ENCODE measurements at regions not wholly inside any gene's neighbourhood (a gene's known extent, or its start where the extent isn't known, plus 50 kb on each side); places are given as distances from the start of the nearest gene placed in this dataset.
"Not testable (repeated sequence)": the region's sequence is repeated elsewhere in the genome, so short reads cannot be mapped to it uniquely, and the experiment has no call there.

GRCh38 chr6:113719545-113719944, 137.6 kb upstream of the MARCKS start:
- H3K4me3 ChIP-seq (replicated peaks in 1 of 2; ENCODE audit: low read depth in 2 of 2, low read length in 2 of 2), result no peak overlapping the region
- peak; percentile 18 to 71 for DNase-seq (ENCODE audit: low read depth in 2 of 2)
- TF ChIP-seq, protein P1, sequence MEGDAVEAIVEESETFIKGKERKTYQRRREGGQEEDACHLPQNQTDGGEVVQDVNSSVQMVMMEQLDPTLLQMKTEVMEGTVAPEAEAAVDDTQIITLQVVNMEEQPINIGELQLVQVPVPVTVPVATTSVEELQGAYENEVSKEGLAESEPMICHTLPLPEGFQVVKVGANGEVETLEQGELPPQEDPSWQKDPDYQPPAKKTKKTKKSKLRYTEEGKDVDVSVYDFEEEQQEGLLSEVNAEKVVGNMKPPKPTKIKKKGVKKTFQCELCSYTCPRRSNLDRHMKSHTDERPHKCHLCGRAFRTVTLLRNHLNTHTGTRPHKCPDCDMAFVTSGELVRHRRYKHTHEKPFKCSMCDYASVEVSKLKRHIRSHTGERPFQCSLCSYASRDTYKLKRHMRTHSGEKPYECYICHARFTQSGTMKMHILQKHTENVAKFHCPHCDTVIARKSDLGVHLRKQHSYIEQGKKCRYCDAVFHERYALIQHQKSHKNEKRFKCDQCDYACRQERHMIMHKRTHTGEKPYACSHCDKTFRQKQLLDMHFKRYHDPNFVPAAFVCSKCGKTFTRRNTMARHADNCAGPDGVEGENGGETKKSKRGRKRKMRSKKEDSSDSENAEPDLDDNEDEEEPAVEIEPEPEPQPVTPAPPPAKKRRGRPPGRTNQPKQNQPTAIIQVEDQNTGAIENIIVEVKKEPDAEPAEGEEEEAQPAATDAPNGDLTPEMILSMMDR (IDR thresholded peaks at IDR 0.05; ENCODE audit: low read depth, low read length), result no peak

- TF ChIP-seq, protein P1 (IDR thresholded peaks at IDR 0.05; ENCODE audit: low read depth, low read length), result no peak
- no peak overlapping the region for H3K4me3 ChIP-seq (replicated peaks in 1 of 2; ENCODE audit: low read depth in 2 of 2, low read length in 2 of 2)
- DNase-seq (ENCODE audit: low read depth in 2 of 2), result peak; percentile 26 to 37
Observed at GRCh38 chr6:113723182-113723581, 134.0 kb upstream of the MARCKS start.

DNA sequence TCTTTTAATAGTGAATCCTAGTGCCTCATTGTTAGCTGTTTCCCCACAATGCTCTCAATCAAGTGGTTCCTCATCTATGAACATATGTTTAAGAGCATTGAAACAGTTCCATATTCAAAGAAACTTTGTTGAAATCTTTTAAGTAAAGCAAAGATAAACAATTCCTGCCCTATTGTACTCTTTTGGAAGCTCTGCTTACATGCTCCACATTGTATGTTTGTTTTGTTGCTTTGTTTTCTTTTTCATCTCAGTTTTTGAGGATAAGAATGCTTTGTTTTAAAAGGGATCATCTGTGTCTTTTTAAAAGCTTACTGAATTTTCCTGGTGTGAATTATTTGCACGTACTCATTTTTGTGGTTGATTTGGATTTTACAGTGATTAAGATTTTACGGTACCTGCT, 132.2 kb upstream of the MARCKS start:
- DNase-seq (ENCODE audit: low read depth in 2 of 2); H3K4me3 ChIP-seq (replicated peaks in 1 of 2; ENCODE audit: low read depth in 2 of 2, low read length in 2 of 2): not testable (repeated sequence)

DNA sequence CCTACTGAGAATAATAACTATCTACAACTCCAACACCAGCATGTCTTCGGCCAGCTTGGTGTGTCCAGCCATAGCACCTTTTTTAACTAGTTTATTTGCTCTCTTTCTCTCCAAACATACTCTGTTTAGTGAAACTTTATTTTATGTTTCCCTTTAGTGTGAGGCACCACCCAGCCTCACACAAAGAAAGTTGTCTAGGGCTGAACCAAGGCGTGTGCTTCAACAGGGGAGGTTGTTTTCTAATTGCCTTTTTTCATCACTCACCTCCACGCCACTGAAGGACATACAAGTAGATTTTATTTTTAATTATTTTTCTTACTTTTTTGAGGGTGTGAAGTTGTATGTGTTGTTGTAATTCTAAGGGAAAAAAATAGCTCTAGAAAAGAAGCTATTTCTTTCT, 125.6 kb upstream of the MARCKS start:
- H3K4me3 ChIP-seq (replicated peaks in 1 of 2; ENCODE audit: low read depth in 2 of 2, low read length in 2 of 2), result no peak overlapping the region
- TF ChIP-seq, protein P1 (IDR thresholded peaks at IDR 0.05; ENCODE audit: low read depth, low read length), result no peak
- DNase-seq (ENCODE audit: low read depth in 2 of 2), result no peak

DNA sequence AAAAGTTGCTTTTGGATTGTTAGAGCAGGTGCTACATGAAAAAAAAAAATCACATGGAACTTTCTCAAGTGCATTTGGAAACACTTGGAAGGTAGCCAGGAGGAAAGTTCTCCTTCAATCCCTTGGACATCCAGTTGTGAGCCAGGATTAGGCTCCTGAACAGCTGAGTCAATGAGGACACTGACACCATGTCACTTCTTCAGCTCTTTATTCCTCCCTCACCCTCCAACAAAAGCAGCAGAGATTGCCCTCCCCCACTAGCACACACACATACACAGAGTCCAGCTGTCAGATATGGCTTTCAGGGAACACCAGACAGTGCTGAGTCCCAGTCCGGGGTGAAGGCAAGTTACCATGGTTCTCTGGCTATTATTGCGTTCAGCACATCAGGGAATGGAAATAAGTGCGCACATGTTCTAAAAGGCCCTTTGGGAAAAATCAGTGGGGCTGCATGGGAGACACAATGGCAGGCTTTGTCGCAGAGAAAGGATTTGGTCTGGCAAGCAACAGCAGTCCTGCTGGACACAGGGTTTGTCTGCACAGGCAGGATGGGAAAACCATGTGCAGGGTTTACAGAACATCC, 124.7 kb upstream of the MARCKS start:
- TF ChIP-seq, protein P1 (IDR thresholded peaks at IDR 0.05; ENCODE audit: low read depth, low read length), result peak; percentile 25
- DNase-seq (ENCODE audit: low read depth in 2 of 2), result peak; percentile 57 to 69
- no peak overlapping the region for H3K4me3 ChIP-seq (replicated peaks in 1 of 2; ENCODE audit: low read depth in 2 of 2, low read length in 2 of 2)

DNA sequence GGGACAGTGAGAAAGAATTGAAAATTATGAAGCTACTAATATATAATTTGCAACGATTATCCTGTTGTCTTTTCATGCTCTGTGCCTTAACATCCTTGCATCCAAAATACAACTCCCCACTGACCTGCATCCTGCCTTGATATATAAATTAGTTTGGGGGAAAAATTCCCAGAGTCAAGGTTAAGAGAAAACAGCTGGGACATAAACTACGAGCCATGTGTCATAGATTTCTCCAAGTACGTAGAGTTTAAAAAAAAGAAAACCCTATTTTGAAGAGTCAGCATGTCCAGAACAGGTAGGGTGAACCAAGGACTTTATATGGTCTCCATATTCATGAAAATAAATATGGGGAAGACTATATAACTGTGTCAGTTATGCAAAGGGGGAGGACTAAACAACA, 123.8 kb upstream of the MARCKS start:
- no peak overlapping the region for H3K4me3 ChIP-seq (replicated peaks in 1 of 2; ENCODE audit: low read depth in 2 of 2, low read length in 2 of 2)
- DNase-seq (ENCODE audit: low read depth in 2 of 2), result no peak
- TF ChIP-seq, protein P1 (IDR thresholded peaks at IDR 0.05; ENCODE audit: low read depth, low read length), result no peak

- peak; percentile 22 to 46 for DNase-seq (ENCODE audit: low read depth in 2 of 2)
Observed at GRCh38 chr6:113734982-113735381, 122.2 kb upstream of the MARCKS start.

More at GRCh38 chr6:113734982-113735381, 122.2 kb upstream of the MARCKS start:
- no peak overlapping the region for H3K4me3 ChIP-seq (replicated peaks in 1 of 2; ENCODE audit: low read depth in 2 of 2, low read length in 2 of 2)
- TF ChIP-seq, protein P1 (IDR thresholded peaks at IDR 0.05; ENCODE audit: low read depth, low read length), result no peak

All from cardiac fibroblast (primary cell).